ENCODE measurements at regions not wholly inside any gene's neighbourhood (a gene's known extent, or its start where the extent isn't known, plus 50 kb on each side); places are given as distances from the start of the nearest gene placed in this dataset.

DNA sequence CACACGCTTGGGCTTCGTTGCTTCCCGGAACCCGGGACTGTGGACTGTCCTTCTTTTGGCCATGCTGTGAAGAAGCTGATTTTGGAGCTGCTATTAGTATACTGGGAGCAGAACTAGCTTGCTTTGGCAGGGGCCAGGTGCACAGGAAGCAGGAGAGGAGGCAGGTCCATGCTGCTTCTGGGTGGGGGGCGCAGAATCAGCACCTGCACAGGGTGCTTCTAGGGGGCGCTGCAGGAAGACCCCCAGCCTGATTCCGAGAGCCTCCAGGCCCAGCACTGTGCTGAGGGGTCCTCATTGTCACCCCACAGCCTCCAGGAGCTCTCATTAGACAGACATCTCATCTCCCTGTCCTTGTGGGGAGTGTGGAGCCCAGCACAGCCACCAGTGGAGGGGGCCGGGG lies 252.6 kb upstream of the IRX4 start:
- DNase-seq: no peak

DNA sequence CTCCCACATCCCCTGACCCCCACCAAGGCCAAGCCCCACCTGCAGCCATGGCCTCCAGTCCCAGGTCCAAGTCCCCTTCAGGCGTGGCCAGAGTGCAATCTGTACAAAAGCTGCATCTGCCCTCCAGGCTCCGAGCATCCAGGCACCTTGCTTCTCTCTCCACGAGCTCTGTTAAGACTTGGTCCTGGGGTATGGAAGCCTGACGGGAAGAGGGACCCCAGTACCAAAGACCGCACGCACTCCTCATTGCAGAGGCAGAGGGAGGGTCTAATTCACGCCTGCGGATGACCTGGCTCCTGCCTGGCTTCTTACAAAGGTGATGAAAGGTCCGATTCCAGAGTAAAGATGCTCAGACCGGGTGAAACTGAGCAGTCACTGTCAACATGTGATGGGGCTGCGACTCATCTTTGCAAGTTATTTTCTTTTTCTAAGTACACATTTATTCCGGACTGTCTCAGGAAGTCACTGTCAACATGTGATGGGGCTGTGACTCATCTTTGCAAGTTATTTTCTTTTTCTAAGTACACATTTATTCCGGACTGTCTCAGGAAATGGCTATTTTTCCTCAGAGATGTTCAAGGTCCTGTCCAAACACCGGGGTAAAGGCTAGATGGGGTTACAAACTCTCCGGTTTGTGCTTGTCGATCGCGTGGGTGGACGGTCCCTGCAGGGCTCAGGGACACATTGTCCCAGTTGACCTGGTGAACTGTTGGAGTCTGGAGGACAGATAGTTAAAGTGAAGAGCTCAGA lies 252.0 kb upstream of the IRX4 start:
- no peak for DNase-seq

DNA sequence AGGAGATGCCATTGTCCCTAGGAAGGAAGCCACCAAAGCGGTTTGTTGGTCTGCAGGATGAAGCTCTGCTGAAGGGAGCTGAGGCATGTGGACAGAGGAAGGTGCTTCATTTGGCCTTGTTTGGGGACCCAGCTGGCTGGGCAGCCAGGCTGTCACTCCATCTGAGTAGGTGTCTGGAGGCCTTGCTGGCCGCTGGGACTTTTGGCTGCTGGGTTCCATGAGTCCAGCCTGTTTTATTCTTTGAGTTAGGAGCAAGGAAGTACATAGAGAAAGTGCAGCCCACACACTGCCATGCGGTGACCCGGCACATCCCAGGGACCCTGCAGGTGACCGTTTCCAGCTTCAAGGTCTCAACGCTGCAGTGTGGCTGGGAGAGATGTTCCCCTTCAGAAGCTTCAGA lies 251.2 kb upstream of the IRX4 start:
- DNase-seq: no peak

DNA sequence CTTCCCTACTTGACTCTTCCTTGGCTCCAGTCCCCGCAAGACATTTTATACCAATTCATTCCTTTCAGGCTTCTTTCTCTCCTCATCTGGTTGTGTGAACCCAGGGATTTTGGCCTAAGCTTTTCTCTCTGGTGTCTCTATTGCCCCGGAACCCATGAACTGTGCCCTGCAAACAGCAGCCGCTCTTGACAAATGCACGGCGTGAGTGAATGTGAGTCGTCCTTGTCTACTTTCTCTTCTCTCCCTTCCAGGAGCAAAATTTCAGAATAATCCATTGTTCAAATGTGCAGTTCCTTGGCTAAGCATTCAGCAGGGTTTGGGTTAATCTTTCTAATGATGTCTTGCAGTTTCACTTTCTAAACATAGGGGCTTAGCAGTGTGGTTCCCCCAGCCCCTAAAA lies 250.4 kb upstream of the IRX4 start:
- no peak for DNase-seq

DNA sequence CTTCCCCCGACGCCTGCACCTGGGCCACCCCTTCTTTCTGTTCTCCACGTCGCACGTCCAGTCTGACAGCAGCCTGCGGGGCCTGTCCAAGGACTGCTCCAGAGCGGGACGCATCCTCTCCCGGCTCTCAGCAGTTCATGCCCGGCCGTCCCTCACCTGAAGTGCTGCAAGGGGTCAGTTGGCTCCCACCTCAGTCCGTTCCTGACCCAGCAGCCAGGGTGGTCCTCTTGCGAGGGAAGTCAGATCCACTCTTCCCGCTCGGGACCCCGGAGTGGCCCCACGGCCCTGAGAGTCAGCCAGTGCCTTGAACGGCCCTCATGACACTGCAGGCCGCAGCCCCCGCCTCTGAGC lies 249.7 kb upstream of the IRX4 start:
- DNase-seq: no peak

DNA sequence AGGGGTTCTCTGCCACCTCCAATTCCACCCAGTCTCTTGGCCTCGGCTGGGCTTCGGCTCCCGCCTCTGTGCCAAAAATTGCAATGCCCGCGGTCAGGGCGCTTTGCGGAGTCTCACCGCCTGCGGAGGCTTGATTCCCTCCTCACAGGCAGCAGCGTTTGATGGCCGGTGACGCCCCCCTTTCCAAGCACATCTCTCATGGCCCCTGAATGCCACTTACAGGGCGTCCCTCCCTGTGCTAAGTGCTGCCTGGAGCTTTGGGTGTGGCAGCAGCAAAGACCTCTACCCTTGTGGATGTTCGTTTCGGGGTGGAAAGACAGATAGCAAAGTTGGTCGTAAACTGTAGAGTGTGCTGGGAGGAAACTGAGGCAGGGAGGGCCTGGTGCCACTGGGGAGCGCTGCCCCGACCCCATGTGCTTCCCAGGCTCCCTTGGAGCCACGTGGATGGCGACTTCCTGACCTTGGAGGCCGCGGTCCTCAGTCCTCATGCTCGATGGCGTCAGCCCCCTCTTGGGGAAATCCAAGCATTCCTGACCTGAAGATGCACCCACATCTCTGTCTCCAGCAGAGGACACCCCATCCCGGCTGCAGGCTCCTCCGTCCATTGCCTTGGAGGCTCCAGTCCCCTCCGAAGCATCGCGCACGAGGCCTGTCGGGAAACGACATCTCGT lies 249.2 kb upstream of the IRX4 start:
- no peak for DNase-seq

DNA sequence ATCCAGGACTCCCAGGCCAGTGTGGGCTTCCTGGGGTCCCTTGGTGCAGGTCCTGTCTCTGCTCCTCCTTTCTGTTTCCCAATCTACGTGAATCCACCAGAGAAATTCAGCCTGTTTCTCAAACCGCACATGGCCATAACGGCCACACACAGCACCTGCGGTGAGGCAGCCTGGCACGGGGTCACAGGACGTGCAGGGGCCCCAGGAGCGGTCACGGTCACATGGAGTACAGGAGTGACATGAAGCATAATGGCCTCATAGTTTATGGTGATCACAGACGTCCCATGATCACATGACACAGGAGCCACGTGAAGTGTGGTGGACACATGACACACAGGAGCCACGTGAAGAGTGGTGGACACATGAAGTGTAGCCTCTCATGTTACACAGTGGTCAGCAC lies 248.5 kb upstream of the IRX4 start:
- no peak for DNase-seq

DNA sequence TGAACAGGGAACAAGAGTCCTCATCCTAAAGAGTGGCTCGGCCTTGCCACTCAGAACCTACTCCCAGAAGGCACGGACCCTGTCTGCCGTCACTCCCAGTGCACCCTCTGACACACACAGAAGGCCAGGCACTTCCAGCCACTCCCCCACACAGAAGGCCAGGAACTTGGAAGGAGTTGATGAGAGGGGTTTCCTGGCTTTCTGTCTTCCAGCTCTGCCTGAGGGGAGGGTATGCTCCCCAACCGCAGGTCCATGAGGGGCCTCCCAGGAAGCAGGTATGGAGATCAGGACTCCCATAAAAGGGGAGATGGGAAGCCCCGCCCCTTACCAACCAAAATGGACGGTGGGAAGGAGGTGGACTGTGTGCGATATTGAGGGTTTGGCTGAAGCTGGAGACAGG lies 247.6 kb upstream of the IRX4 start:
- DNase-seq: no peak

DNA sequence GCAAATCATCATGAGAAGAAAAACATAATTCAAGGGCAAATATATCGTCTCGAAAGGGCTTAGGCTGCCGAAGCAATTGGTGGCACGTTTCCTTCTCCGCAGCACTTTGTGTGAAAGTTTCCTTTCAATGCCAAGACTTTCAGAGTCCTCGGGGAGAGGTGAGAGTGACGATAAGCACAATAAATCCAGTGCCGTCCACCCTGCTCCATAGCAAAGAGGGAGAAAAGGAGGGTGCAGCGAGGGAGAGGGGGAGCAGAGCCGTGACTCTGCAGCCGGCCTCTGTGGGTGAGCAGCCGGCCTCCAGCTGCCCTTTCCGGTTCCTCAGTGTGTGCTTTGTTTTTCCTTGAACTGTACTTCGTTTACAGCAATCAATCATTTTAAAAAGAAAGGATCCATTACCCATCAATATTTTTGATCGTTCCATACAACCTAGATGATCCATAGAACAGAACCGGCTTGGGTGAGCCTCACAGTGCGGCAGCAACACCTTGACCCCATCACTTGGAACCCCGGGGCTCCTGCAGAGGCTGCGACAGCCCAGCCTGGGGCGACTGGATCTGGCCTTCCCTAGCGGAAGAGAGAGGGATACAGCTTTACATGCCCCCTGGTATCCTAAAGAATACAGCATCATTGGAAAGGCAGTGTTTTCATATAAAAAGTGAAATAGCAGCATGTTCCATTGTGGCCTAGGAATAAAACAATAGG lies 247.0 kb upstream of the IRX4 start:
- DNase-seq: no peak

DNA sequence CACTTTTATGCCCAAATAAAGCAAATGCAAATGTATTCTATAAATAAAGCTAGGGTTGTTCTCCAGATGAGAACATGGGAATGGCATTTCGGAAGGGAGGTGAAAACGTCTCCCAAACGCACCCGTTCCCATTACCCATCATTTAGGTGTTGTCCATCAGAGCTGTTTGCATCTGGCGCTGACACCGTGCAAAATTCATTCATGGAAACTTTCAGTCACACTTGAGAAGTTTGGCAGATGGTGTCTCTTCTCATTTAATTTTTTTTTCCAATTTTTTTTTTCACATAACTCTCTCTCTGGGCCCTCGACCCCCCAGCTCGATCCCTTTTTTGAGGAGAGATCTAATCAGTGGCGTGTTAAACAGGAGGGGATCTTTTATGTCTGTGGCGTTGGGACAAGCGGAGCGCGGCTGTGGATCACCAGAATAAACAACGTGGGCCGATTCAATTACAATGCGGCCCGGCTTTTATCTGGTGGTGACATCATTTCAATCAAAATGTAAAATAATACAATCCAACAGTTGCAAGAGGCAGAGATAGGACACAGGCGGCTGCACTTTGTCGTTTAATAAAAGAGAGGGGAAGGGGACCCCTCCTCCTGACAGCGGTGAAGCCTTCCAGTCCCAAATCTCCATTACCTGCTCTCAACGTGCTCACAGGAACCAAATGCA lies 246.1 kb upstream of the IRX4 start:
- no peak for DNase-seq

DNA sequence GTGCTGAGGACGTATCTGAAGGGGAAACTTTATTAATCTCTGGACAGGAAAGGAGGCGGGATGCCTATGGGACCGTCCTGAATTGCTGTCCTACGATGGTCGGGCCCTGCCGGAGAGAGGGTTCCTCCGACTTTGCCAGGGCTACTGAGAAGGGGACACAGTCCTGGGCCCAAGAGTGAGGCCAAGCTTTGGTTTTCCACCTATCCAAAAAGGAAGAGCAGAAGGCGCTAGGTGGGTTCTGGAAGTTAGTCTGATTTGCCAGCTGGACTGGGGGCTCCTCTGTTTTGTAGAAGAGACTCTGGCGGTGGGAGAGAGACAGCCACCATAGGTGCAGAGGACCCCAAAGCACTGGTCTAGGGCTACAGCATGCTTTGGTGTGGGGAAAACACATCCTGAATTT lies 243.8 kb upstream of the IRX4 start:
- no peak for DNase-seq

DNA sequence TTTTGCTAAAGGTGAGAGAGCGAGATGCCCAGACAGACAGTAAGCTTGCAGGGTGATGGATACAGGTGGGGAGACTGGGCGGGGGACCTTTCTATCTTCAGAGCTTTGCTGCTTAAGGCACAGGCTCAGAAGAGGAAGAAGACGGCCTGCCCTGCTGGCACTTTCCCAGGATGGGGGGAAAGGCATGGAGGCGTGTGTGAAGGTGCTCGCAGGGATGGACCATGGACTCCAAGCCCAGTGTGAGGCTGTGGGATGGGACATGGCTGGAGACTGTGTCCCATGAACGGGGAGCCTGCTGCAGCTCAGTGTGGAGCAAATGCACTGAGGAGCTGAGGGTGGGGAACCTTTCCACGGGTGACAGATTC lies 243.2 kb upstream of the IRX4 start:
- DNase-seq: no peak

DNA sequence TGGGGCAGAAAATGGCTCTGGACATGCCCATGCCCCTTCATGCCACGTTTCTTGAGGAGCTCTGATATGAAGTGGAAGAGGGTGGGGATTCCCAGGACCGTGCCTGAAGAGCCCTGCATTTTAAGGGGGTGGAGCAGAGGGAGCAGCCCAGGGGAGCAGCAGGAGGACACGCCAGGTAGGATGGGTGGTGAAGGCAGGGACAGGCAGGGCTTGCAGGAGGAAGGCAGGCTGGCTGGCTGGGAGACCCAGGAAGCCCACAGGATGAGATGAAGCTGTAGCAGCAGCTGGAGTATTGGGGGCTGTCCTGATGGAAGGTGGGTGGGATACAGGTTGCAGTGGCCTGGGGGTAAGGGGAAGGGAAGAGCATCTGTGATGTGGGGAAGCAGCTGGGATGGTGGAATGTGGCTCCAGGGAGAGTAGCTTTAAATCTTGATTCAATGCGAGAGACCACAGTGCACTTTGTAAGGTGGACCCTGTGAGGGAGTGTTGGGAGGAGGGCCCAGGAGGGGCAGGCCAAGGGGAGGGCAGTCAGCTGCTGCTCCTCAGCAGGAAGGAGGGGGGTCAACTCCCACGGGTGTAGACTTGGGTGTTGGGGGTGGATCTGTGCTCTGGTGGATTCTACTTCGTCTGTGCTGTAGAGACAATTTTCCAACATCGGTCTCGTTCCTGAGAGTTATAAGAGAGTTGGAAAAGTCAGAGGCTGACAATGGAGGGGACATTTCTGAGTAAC lies 242.6 kb upstream of the IRX4 start:
- DNase-seq: no peak

DNA sequence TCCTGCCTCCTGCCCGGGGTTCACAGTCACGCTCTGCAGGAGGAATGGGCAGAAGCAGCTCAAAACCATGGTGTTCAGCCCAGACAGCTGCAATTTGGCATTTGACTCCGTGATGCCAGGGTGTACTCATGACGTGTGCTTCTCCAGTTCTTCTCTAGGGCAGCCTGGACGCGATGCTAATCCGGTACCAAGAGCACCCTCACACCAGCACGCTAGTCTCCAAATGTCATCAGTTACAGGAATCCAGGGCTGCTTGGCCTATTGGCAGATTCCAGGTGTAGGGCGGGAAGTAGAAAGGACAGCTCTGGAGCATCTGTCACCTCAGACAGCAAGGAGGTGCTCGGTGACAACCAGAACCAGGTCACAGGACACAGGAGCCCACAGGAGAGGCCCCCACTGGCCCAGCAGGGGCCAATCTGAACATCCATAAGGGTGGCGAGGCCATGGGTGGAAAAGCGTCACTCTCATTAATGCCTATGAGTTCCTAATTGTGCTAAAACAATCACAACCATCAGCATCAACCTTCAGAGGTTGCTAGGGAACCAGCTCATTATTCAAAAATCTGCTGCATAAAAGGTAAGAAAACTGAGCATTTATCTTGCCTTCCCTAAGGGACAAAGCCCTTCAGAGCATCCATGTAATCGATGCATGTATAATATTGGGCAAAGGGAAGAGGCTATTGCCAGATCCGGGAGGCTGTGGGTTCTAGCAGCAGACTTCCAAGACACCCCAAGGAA lies 241.9 kb upstream of the IRX4 start:
- no peak for DNase-seq

DNA sequence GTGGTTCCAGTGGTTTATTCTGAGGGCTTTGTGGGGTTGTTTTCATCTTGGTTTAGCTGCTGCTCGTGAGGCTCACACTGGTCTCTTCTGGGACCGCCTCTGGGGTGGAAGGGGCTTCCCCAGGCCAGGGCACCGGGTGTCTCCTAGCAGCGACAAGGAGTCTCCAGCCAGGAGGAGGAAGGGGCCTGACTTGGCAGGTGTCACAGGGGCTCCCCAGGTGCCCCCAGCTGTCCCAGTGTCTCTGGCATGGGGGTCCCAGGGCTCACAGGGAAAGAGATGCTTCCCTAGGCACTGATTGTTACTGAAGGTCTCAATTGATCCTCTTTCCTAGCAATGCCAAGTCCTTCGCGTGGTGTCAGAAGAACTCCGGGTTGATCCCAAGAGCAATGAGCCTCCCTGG lies 241.1 kb upstream of the IRX4 start:
- no peak for DNase-seq

DNA sequence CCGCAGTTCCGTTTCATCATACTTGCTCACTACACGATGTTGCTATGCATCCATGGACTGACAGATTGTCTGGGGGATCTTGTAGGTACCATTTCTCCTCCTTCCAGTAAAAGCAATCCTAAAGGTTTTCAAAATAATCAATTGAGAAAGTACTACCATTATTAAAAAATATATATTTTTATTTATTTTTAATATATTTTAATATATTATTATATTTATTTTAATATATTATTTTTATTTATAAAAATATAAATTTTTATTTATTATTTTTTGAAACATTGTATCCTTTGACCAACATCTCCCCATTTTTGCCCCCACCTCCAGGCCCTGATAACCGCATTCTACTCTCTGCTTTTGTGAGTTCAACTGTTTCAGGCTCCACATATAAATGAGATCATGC lies 237.6 kb upstream of the IRX4 start:
- no peak for DNase-seq

DNA sequence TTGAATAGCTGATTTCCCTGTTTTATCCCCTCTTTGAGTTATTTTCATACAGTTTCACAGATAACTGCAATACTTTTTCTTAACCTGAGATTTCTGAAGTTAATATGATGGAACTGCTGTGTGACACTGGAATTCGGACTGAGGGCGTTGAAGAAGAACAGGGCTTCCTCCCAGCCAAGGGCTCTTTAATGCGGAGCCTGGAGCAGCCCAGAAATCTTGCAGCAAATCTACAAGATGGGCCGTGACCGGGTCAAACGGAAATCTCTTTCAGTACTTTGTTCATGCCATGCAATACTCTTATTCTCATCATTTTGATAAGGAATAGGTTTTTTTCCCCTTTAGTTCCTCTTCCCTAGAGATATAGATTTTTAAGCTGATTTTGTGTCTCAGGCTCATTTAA lies 236.8 kb upstream of the IRX4 start:
- DNase-seq: no peak

DNA sequence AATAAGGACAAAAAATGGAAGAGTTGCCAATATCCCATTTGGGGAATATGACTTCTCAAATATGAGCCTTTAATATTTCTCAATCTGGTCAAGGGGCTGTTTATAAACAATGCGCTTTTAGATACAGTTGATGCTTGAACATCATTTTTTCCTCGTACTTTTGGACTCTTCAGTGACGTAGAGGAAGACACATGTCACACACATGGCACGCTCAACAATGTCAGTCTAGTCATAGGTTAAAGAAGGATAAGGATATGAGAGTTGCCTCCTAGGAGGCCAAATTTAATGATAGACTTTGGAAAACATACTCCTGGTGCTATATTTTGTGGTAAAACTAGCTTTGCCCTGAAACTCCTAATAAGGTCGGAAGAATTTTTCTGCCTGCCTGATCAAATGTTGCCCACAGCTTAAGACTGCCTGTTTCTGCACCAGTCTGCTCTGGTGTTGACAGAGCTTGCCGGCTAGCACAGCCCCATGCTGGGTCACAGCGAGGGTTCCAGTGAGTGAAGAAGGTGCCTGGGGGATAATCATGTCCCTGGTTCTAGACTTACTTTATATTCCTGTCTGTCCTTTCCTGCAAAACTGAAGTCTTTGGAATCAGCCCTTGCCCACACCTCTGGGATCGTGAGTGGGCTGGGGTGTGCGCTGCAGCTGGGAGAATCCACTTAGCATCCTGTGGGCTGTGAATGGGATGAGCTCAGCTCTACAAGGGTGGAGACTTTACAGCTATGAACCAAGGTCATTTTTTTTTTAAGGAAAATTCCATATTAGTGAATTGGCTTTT lies 230.8 kb upstream of the IRX4 start:
- DNase-seq: no peak

DNA sequence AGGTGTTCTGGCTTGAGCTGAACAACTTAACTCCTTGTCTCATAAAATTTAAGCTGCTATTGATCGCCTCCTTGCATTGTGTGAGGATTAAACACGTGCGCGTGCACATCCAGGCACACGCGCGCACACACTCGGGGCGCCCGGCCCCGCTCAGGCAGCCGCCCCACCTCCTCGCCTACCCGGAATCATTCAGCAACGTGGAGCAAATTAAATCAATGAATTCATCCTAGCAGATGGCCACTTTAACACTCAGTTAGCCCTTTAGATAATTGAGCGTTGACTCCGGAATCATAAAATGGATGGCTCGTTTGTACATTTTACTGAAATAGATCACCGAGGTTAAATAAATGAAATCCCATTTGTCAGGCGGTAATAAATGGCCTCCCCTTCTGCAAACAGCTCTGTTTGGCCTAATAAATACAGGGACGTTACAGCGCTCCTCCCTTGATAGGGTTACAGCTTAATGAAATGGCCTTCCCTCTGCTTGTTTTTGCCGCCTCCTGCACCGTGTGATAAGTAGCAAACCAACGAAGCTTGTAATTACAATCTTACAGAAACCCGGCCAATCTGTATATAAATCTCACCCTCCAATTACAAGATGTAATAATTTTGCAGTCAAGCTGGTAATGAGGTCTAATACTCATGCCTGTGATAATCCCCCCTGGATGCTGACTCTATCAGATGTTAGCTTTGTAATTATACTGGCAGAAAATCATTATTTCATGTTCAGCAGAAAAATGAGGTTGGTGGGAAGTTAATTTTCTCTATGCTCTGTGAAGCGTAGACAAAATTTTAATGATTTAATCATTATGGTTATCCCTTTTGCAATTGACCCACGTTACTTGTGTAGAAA lies 229.7 kb upstream of the IRX4 start:
- DNase-seq: no peak

DNA sequence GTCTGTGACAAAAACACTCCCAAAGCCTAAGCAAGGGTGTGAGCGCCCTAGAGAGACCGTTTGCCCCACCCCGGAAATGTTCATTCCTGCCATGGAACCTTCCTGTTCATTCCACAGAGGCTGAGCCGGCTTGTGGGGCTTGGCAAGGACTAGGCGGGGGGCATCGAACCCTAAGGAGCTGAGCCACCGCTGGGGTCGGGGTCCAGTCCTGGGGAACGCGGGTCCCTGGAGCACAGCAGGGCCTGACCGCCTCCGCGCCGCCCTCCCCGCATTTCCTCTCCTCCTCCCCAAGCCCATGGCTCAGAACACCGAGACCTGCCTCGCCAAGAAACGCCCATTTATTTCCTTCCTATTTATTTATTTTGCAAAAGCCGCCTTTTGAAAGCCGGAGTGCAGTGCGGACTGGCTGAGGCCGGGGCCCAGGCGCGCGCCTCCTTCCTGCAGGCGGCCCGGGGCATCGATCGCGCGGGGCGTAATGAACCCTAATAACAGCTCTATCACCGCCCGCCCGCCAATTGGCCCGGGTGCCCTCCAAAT lies 228.9 kb upstream of the IRX4 start:
- DNase-seq: no peak
